ENCODE measurements at regions not wholly inside any gene's neighbourhood (a gene's known extent, or its start where the extent isn't known, plus 50 kb on each side); places are given as distances from the start of the nearest gene placed in this dataset.

DNA sequence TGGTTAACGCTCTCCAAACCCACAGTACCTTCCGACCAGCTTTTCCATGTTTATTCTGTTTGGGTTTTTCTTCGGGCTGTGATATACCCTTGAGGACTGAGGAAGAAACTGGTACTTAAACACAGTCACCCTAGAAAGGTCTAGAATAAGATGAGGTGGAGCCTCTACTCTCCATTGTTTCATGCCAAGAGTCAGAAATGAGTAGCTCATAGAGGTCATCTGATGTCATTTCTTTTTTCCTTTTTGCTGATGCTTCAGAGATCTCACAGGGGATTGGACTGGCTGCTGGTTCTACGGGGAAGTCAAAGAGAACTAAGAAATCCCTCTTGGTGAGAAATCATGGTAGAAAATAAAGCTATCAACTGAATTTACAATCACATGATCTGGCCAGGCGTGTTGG is 538.2 kb upstream of the TMEM132C start:
- TF ChIP-seq, protein P1, sequence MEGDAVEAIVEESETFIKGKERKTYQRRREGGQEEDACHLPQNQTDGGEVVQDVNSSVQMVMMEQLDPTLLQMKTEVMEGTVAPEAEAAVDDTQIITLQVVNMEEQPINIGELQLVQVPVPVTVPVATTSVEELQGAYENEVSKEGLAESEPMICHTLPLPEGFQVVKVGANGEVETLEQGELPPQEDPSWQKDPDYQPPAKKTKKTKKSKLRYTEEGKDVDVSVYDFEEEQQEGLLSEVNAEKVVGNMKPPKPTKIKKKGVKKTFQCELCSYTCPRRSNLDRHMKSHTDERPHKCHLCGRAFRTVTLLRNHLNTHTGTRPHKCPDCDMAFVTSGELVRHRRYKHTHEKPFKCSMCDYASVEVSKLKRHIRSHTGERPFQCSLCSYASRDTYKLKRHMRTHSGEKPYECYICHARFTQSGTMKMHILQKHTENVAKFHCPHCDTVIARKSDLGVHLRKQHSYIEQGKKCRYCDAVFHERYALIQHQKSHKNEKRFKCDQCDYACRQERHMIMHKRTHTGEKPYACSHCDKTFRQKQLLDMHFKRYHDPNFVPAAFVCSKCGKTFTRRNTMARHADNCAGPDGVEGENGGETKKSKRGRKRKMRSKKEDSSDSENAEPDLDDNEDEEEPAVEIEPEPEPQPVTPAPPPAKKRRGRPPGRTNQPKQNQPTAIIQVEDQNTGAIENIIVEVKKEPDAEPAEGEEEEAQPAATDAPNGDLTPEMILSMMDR (IDR thresholded peaks at IDR 0.05; ENCODE audit: insufficient read depth, low read length): no peak
- TF ChIP-seq POLR2AphosphoS5 (IDR thresholded peaks at IDR 0.05; ENCODE audit: low read depth) (no peak), GABPA (IDR thresholded peaks at IDR 0.05; ENCODE audit: low read depth) (no peak)
- TF ChIP-seq, protein P2, sequence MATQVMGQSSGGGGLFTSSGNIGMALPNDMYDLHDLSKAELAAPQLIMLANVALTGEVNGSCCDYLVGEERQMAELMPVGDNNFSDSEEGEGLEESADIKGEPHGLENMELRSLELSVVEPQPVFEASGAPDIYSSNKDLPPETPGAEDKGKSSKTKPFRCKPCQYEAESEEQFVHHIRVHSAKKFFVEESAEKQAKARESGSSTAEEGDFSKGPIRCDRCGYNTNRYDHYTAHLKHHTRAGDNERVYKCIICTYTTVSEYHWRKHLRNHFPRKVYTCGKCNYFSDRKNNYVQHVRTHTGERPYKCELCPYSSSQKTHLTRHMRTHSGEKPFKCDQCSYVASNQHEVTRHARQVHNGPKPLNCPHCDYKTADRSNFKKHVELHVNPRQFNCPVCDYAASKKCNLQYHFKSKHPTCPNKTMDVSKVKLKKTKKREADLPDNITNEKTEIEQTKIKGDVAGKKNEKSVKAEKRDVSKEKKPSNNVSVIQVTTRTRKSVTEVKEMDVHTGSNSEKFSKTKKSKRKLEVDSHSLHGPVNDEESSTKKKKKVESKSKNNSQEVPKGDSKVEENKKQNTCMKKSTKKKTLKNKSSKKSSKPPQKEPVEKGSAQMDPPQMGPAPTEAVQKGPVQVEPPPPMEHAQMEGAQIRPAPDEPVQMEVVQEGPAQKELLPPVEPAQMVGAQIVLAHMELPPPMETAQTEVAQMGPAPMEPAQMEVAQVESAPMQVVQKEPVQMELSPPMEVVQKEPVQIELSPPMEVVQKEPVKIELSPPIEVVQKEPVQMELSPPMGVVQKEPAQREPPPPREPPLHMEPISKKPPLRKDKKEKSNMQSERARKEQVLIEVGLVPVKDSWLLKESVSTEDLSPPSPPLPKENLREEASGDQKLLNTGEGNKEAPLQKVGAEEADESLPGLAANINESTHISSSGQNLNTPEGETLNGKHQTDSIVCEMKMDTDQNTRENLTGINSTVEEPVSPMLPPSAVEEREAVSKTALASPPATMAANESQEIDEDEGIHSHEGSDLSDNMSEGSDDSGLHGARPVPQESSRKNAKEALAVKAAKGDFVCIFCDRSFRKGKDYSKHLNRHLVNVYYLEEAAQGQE (IDR thresholded peaks at IDR 0.05; ENCODE audit: insufficient replicate concordance, low read depth): no peak

Data from HL-60 (cell line).